Anterior cingulate cortex (tissue), 58 donors: ENCODE measurements at regions not wholly inside any gene's neighbourhood (a gene's known extent, or its start where the extent isn't known, plus 50 kb on each side); places are given as distances from the start of the nearest gene placed in this dataset.

Experiments
- DNase-seq, 58 donors: peaks; one replicate each; lab custom pipeline; 2025; lab: John Stamatoyannopoulos, UW

- no peak for DNase-seq
These were observed 170.7 kb upstream of the EEA1 start for GRCh38 chr12:93099792-93100191.

GRCh38 chr12:93100610-93101009, 171.5 kb upstream of the EEA1 start:
- no peak for DNase-seq

GRCh38 chr12:93101367-93101766, 172.3 kb upstream of the EEA1 start:
- no peak for DNase-seq

GRCh38 chr12:93102312-93102711, 173.2 kb upstream of the EEA1 start:
- DNase-seq, result no peak

- DNase-seq, result no peak
These were observed 173.6 kb upstream of the EEA1 start for GRCh38 chr12:93102744-93103143.

- DNase-seq, result peak in 1 of 58 donors; percentile 4
These were observed 174.1 kb upstream of the EEA1 start for GRCh38 chr12:93103154-93103553.

- no peak for DNase-seq
These were observed 175.4 kb upstream of the EEA1 start for GRCh38 chr12:93104535-93104934.

- DNase-seq, result no peak
These were observed 177.8 kb upstream of the EEA1 start for GRCh38 chr12:93106910-93107309.

- DNase-seq, result no peak
These were observed 178.6 kb upstream of the EEA1 start for GRCh38 chr12:93107514-93108312.

- DNase-seq, result peak in 1 of 58 donors; percentile 13
These were observed 179.9 kb upstream of the EEA1 start for GRCh38 chr12:93108985-93109384.

GRCh38 chr12:93109551-93110203, 180.6 kb upstream of the EEA1 start:
- DNase-seq, result peak in 12 of 58 donors; percentile 2 to 37 (median 10)

GRCh38 chr12:93111773-93112172, 182.7 kb upstream of the EEA1 start:
- no peak for DNase-seq

- no peak for DNase-seq
These were observed 184.4 kb upstream of the EEA1 start for GRCh38 chr12:93113317-93114006.

GRCh38 chr12:93115198-93115601, 186.1 kb upstream of the EEA1 start:
- DNase-seq, result no peak

GRCh38 chr12:93115646-93116045, 186.6 kb upstream of the EEA1 start:
- no peak for DNase-seq

GRCh38 chr12:93116632-93117031, 187.5 kb upstream of the EEA1 start:
- DNase-seq, result no peak

- no peak for DNase-seq
These were observed 192.8 kb upstream of the EEA1 start for GRCh38 chr12:93121729-93122488.

- DNase-seq, result no peak
These were observed 193.5 kb upstream of the EEA1 start for GRCh38 chr12:93122569-93123091.

GRCh38 chr12:93125126-93125525, 196.0 kb upstream of the EEA1 start:
- DNase-seq, result no peak

GRCh38 chr12:93126069-93126474, 197.0 kb upstream of the EEA1 start:
- no peak for DNase-seq
